AG09309 (cell line): ENCODE measurements at regions not wholly inside any gene's neighbourhood (a gene's known extent, or its start where the extent isn't known, plus 50 kb on each side); places are given as distances from the start of the nearest gene placed in this dataset.

ENCODE experiments used
- DNase-seq: peaks from one replicate; pipeline ENCODE4 v3.0.0-alpha.2; 2010; ENCODE audit warnings: low read depth
- H3K4me3 ChIP-seq: 2 replicates; pipeline ENCODE4 v1.5.1; 2011; ENCODE audit warnings: mild to moderate bottlenecking, low read depth, low read length, moderate library complexity; ENCODE audit not compliant: control insufficient read depth
- CTCF ChIP-seq: IDR thresholded peaks from 2 replicates; pipeline ENCODE4 v1.5.1; 2011; ENCODE audit warnings: mild to moderate bottlenecking, low read depth, low read length, inconsistent platforms; ENCODE audit not compliant: insufficient read depth, control insufficient read depth; ENCODE audit errors: missing control alignments

- no peak overlapping the region for H3K4me3 ChIP-seq
- no peak for TF ChIP-seq CTCF
- no peak for DNase-seq
Observed at GRCh38 chr1:176285996-176286395, 78.9 kb upstream of the COP1 start.

- DNase-seq, result no peak
- H3K4me3 ChIP-seq, result no peak overlapping the region
- no peak for TF ChIP-seq CTCF
Observed at GRCh38 chr1:176271572-176271971, 64.5 kb upstream of the COP1 start.
